GM21717 (cell line): ENCODE measurements at regions not wholly inside any gene's neighbourhood (a gene's known extent, or its start where the extent isn't known, plus 50 kb on each side); places are given as distances from the start of the nearest gene placed in this dataset.
"Not testable (repeated sequence)": the region's sequence is repeated elsewhere in the genome, so short reads cannot be mapped to it uniquely, and the experiment has no call there.

ENCODE experiments used
- ATAC-seq: cut with Tn5 transposase; IDR thresholded peaks from one replicate; pipeline ENCODE4 v1.9.1; 2021; ENCODE audit warnings: mild to moderate bottlenecking, moderate library complexity; ENCODE audit not compliant: unreplicated experiment

- no peak for ATAC-seq
These were observed 731.1 kb upstream of the DIAPH2 start for GRCh38 chrX:95953564-95953963.

- ATAC-seq, result no peak
These were observed 727.9 kb upstream of the DIAPH2 start for GRCh38 chrX:95956745-95957144.

- not testable (repeated sequence) for ATAC-seq
These were observed 711.1 kb upstream of the DIAPH2 start for GRCh38 chrX:95973456-95974095.

GRCh38 chrX:95974096-95974470 is 710.6 kb upstream of the DIAPH2 start:
- ATAC-seq, result no peak

- ATAC-seq, result no peak
These were observed 709.8 kb upstream of the DIAPH2 start for GRCh38 chrX:95974890-95975289.

- no peak for ATAC-seq
These were observed 689.1 kb upstream of the DIAPH2 start for GRCh38 chrX:95995583-95995982.

GRCh38 chrX:95996294-95996693 is 688.3 kb upstream of the DIAPH2 start:
- no peak for ATAC-seq

GRCh38 chrX:96002431-96002830 is 682.2 kb upstream of the DIAPH2 start:
- ATAC-seq, result no peak

GRCh38 chrX:96004386-96004785 is 680.3 kb upstream of the DIAPH2 start:
- ATAC-seq, result no peak

- no peak for ATAC-seq
These were observed 678.4 kb upstream of the DIAPH2 start for GRCh38 chrX:96006281-96006680.

GRCh38 chrX:96027407-96027806 is 657.2 kb upstream of the DIAPH2 start:
- no peak for ATAC-seq

- ATAC-seq, result no peak
These were observed 632.6 kb upstream of the DIAPH2 start for GRCh38 chrX:96052078-96052477.

- no peak for ATAC-seq
These were observed 602.8 kb upstream of the DIAPH2 start for GRCh38 chrX:96081891-96082290.

- no peak for ATAC-seq
These were observed 590.0 kb upstream of the DIAPH2 start for GRCh38 chrX:96094616-96095015.

- no peak for ATAC-seq
These were observed 586.2 kb upstream of the DIAPH2 start for GRCh38 chrX:96098471-96098870.

GRCh38 chrX:96102997-96103396 is 581.6 kb upstream of the DIAPH2 start:
- no peak for ATAC-seq

GRCh38 chrX:96112689-96113088 is 572.0 kb upstream of the DIAPH2 start:
- ATAC-seq, result no peak

GRCh38 chrX:96126182-96126581 is 558.5 kb upstream of the DIAPH2 start:
- no peak for ATAC-seq

GRCh38 chrX:96128058-96128457 is 556.6 kb upstream of the DIAPH2 start:
- not testable (repeated sequence) for ATAC-seq

- ATAC-seq, result no peak
These were observed 543.8 kb upstream of the DIAPH2 start for GRCh38 chrX:96140796-96141195.

GRCh38 chrX:96147681-96148080 is 537.0 kb upstream of the DIAPH2 start:
- ATAC-seq, result no peak

- no peak for ATAC-seq
These were observed 514.0 kb upstream of the DIAPH2 start for GRCh38 chrX:96170626-96171025.

- ATAC-seq, result no peak
These were observed 507.7 kb upstream of the DIAPH2 start for GRCh38 chrX:96176921-96177320.
